Nucleus accumbens (tissue), 56 donors: ENCODE measurements at regions not wholly inside any gene's neighbourhood (a gene's known extent, or its start where the extent isn't known, plus 50 kb on each side); places are given as distances from the start of the nearest gene placed in this dataset.
A peak's percentile ranks its signal among the peaks of the same experiment; 100 is the strongest.

Source experiments
- DNase-seq, 56 donors: peaks; one replicate each; lab custom pipeline; 2025; lab: John Stamatoyannopoulos, UW

DNA sequence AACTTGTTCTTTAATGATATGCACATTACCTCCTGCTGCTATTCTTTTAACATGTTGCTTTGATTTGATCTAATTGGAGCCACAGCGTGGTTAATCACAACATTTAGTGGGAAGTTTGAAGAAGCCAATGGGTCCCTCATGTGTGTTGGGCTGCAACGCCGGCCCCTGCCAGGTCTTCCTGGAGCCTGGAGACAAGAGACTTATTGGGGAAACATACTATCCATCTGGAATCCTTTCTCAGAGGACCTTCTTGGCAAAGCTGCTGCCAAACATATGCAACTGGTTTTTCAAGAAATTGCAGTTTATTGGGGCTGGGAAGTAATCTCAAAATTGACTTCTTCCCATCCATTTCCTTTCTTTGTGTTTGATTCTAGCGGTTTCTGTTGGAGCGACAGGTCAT is 396.3 kb upstream of the PROK2 start:
- DNase-seq = no peak

- no peak for DNase-seq
Measured at GRCh38 chr3:72180405-72180804, 395.5 kb upstream of the PROK2 start.

- no peak for DNase-seq
Measured at GRCh38 chr3:72179107-72179464, 394.1 kb upstream of the PROK2 start.

DNA sequence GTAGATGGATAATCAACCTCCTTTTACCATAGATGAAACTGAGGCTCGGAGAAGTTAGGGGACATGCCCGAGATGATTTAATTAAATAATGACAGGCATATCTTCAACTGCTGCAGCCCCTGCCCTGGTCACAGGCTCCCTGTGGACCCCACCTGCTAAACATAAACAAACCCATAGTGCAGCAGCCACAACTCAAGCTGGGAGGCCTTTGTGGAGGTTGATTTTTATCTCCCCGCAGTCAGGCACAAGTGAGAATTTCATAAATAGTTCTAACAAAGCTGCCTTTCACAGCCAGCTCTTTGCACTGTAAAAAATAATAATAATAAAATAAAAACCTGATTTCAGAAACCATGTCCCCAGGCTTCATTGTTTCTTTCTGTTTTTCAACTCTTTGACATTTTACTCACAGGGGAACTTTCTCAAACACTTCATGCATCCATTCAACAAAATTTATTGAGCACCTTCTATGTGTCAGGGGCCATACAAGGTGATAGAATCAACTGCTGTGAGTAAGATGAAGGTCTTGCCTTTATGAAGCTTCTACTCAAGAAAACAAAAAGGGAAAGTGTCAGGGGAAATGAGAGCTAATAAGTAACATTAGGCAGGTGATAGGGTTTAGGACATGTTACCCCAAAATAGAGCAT is 393.6 kb upstream of the PROK2 start:
- no peak for DNase-seq

- peak in 20 of 56 donors; percentile 14 to 78 (median 41) for DNase-seq
Measured at GRCh38 chr3:72177075-72178050, 392.4 kb upstream of the PROK2 start.

- no peak for DNase-seq
Measured at GRCh38 chr3:72176537-72177041, 391.6 kb upstream of the PROK2 start.

DNA sequence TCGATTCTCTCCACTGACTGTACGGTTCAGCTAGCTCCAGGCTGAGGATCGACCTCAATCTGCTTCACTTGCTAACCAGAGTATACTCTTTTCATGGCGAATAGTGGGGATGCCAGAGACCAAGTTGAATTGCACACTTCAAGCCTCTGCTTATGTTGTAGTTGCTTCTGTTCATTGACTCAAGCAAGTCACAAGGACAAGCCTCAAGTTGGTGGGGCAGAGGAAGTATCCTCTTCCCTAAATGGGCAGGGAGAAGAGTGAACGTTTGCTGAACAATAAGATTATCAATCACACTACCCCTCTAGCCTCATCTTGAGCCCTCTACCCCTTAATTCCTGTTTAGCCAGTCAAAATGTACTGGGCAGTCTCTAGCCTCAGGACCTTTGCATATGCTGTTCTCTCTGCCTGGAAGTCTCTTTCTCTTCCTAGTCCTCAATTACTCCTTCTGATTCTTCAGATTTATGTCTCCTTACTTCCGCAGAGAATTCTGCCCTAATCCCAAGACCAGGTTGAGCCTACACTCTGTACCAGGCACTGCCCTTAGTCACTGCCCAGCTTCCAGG is 390.4 kb upstream of the PROK2 start:
- DNase-seq = no peak

DNA sequence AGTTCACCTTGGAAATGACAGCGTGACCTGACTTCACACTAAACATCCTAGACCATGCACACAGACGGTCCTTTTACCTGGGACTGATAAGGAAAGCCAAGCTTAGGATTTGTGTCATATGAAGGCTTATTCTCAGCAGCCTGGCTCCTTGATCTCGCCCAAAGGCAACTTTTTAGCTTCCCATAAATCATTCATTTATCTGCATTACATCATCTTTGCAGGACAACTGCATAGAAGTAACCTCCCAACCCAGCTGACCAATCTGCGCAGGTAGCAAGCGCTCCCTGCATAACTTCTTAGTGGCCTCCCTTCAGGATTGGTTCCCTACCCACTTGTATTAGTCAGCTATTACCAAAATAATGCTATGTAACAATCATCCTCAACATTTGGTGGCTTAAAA is 389.9 kb upstream of the PROK2 start:
- no peak for DNase-seq

- no peak for DNase-seq
Measured at GRCh38 chr3:72174040-72174439, 389.1 kb upstream of the PROK2 start.

DNA sequence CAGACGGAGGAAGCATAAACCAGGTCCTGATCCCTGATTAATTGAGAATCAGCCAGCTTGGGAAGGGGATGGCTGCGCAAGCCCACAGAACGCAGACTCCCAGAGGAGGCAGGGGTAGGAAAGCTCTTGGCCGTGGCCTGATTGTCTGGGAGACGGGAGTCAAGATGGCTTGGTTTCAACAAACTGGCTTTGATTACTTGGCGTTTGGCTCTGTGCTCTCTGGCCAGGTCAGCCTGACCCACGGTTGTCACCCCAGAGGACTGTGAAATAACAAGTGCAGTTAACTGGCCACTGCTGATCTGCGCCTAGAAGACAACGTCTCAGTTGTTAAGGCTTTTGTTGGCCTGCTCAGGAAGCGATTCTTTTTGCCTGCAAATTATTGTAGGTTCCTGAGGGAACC is 387.0 kb upstream of the PROK2 start:
- DNase-seq = peak in 45 of 56 donors; percentile 11 to 82 (median 50)

DNA sequence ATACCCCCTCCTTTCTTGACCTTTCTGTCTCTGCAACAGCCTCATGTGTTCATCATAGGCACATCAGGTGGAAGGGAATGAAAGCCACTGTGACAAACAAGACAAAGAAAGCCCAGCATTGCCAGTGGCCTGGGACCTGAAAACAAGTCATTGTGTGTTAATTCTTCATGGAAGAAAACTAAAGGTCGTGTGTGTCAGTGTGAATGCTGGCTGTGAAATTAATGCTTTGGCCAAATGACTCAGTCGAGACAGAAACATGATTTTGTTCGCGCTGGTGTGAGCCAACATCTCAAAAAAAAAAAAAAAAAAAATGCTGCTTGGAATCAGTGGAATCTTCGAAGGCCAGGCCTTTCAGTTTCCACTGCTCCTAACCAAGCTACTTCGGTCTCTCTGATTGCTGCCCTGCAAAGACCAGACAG is 386.5 kb upstream of the PROK2 start:
- peak in 42 of 56 donors; percentile 17 to 82 (median 60) for DNase-seq

DNA sequence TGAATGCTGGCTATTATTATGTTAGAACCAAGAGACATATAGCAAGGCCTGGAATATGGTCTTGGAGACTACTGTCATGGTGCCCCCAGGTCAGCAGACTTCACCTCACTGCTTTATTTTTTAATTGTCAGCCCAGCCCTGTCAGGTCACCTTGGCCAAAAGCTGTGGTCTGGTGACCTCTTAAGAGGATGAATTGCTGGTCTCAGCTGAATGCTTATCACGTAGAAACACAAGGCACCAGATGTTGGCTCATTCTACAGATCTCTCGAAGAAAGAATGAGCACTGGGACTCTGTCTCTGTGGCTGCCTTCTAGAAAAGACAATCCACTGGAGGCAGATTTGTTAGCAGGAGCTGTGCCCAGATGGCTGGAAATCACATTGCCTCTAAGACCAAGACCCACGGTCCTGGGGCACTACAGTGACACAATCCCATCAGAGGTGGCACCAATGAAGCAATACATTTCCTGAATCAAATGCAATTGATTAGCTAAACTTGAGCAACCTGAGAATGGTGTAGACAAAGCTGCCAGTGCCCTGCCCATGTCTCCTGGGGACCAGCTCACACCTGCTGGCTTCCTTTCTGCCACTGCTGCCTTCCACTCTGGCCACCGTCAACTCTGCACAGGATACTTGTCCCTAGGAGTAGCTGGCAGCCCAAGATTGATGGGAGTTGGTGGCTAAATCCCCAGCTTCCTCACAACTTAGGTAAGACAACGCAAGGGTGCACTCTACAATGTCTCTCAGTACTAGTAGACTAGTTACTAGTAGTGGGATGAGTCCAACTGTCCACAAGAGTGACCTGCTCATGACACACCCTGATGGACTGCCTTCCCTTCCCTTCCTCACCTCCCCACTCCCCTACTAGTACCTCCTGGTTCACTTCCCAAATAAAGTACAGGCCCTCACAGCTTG is 384.9 kb upstream of the PROK2 start:
- no peak for DNase-seq

DNA sequence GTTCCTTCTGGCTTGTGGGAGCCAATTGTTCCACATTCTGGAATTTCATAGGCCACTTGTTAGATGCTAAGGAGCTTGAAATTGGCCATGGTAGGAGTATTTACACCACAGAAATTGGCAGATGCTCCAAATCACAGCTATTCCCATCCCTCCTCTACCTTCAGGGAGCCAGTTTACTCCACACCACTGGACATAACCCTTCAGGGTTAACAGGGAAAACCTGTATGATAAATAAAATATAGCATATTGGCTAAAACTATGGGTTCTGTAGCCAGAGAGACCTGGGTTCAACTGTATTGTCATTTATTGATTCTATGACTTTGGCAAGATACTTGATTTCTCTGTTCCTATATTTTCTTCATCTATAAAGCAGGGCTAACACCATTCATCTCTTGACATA is 384.2 kb upstream of the PROK2 start:
- no peak for DNase-seq

DNA sequence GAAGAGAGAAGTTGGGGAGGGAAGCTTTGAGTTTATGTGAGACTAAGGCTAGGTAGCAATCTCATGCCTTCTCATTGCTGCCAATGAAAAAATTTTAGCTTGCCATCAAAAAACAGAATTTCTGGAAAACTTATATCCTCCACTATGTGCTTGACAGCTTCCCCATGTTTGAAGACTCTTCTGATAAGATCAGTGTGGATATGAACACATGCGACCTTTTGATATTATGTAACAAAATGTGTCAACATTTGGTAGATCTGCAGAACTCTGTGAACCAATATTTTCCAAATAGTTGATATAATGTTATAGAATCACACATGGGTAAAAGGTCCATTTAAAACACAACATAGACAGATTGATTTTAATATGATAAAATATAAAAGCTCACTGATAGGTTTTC is 380.9 kb upstream of the PROK2 start:
- no peak for DNase-seq

DNA sequence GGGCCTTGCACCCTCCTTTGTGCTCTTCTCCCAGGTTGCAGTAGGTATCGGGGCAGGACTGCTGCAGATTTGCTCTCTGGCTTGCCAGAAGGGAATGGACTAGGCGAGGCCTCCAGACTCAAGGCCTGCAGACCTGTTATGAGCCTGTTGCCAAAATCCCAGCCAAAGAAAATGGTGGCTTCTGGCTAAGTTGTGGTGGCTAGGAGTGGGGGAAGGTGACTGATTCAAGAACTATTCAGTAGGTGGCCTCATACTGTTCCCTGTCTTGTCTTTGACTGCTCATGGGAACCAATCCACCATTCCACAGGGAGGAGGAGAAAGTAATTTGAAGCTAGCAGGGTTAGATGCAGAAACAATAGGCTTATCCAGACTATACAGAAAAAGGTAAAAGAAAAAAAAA is 380.4 kb upstream of the PROK2 start:
- DNase-seq = no peak

DNA sequence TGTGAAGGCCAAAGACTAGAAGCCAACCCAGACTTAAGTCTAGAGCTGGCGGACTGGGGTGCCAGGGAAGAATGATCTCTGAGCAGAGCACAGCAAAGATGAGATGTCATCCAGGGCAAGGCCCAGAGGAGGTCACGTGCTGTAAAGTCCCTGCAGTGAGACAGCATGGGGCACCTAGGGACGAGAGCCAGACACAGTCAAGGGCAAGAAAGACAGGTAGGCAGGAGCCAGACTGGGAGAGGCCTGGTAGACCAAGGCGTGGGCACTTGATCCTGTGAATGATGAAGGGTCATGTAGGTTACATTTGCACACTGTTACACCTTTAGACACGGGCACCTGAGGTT is 379.7 kb upstream of the PROK2 start:
- DNase-seq = no peak

- DNase-seq = no peak
Measured at GRCh38 chr3:72163809-72164634, 379.1 kb upstream of the PROK2 start.

GRCh38 chr3:72162649-72163184 is 377.8 kb upstream of the PROK2 start:
- DNase-seq = no peak
